Activated T-cell treated with anti-CD3 and anti-CD28 coated beads, Interleukin-2, amount 50 U/mL, for 72 hours (primary cell): ENCODE measurements at regions not wholly inside any gene's neighbourhood (a gene's known extent, or its start where the extent isn't known, plus 50 kb on each side); places are given as distances from the start of the nearest gene placed in this dataset.

ENCODE experiments used
- ATAC-seq, 2 donors: fragments of 150-1000 bp; cut with Tn5 transposase; replicated peaks in 1 of 2; 2 replicates each; pipeline ENCODE4 v1.10.0; 2021; ENCODE audit warnings: moderate library complexity in 2 of 2, mild to moderate bottlenecking in 1 of 2
- DNase-seq, 2 donors: peaks; one replicate each; pipeline ENCODE4 v3.0.0; 2021 to 2022; ENCODE audit warnings: mixed read lengths in 1 of 2
- H3K27ac Mint-ChIP-seq: one replicate; pipeline ENCODE4 v1.8.0; 2022; ENCODE audit warnings: mild to moderate bottlenecking, moderate library complexity, mixed read lengths
- H3K27me3 Mint-ChIP-seq: one replicate; pipeline ENCODE4 v1.8.0; 2022; ENCODE audit warnings: low read depth, mixed read lengths
- H3K36me3 Mint-ChIP-seq, 2 donors: one replicate each; pipeline ENCODE4 v1.8.0; 2022; ENCODE audit warnings: mixed read lengths in 2 of 2, mild to moderate bottlenecking in 1 of 2; ENCODE audit not compliant: insufficient read depth in 2 of 2
- H3K4me1 Mint-ChIP-seq: one replicate; pipeline ENCODE4 v1.8.0; 2022; ENCODE audit warnings: low read depth, mixed read lengths
- H3K4me3 Mint-ChIP-seq, 2 donors: one replicate each; pipeline ENCODE4 v1.8.0; 2022; ENCODE audit warnings: mild to moderate bottlenecking in 2 of 2, mixed read lengths in 2 of 2, moderate library complexity in 2 of 2
- H3K9me3 Mint-ChIP-seq, 2 donors: one replicate each; pipeline ENCODE4 v1.8.0; 2022; ENCODE audit warnings: mixed read lengths in 2 of 2

GRCh38 chr1:82299656-82300055 lies 498.9 kb downstream of the ADGRL2 start:
- no peaks in the 10 kb centered on the region for H3K36me3 Mint-ChIP-seq
- no peak for ATAC-seq
- no peaks in the 10 kb centered on the region for H3K4me1 Mint-ChIP-seq
- no peaks in the 10 kb centered on the region for H3K27me3 Mint-ChIP-seq
- peaks cover 3 to 13% of the 10 kb centered on the region in 2 donors for H3K9me3 Mint-ChIP-seq
- no peak overlapping the region for H3K27ac Mint-ChIP-seq
- no peak overlapping the region for H3K4me3 Mint-ChIP-seq
- DNase-seq = no peak

- Mint-ChIP-seq H3K36me3 (no peaks in the 10 kb centered on the region), H3K9me3 (peaks cover 3 to 15% of the 10 kb centered on the region in 2 donors), H3K4me3 (no peak overlapping the region), H3K4me1 (no peaks in the 10 kb centered on the region), H3K27ac (no peak overlapping the region), H3K27me3 (no peaks in the 10 kb centered on the region)
- ATAC-seq = no peak
- no peak for DNase-seq
Observed at GRCh38 chr1:82299056-82299455, 498.3 kb downstream of the ADGRL2 start.

GRCh38 chr1:82297139-82297896 lies 496.6 kb downstream of the ADGRL2 start:
- Mint-ChIP-seq H3K27ac (no peak overlapping the region), H3K4me3 (no peak overlapping the region), H3K9me3 (peaks cover 0 to 12% of the 10 kb centered on the region in 2 donors), H3K36me3 (no peaks in the 10 kb centered on the region), H3K27me3 (no peaks in the 10 kb centered on the region), H3K4me1 (no peaks in the 10 kb centered on the region)
- ATAC-seq = no peak
- DNase-seq = no peak

- DNase-seq = no peak
- peaks cover 6% of the 10 kb centered on the region for H3K27me3 Mint-ChIP-seq
- peaks cover 0 to 2% of the 10 kb centered on the region in 2 donors for H3K9me3 Mint-ChIP-seq
- H3K4me3 Mint-ChIP-seq = no peak overlapping the region
- H3K27ac Mint-ChIP-seq = no peak overlapping the region
- no peaks in the 10 kb centered on the region for H3K4me1 Mint-ChIP-seq
- ATAC-seq = no peak
- no peaks in the 10 kb centered on the region for H3K36me3 Mint-ChIP-seq
Observed at GRCh38 chr1:82287556-82287955, 486.8 kb downstream of the ADGRL2 start.

- DNase-seq (no peak), ATAC-seq (no peak)
- peaks cover 0 to 7% of the 10 kb centered on the region in 2 donors for H3K9me3 Mint-ChIP-seq
- no peak overlapping the region for H3K4me3 Mint-ChIP-seq
- H3K27me3 Mint-ChIP-seq = peaks cover 6% of the 10 kb centered on the region
- no peaks in the 10 kb centered on the region for H3K36me3 Mint-ChIP-seq
- H3K27ac Mint-ChIP-seq = no peak overlapping the region
- H3K4me1 Mint-ChIP-seq = no peaks in the 10 kb centered on the region
Observed at GRCh38 chr1:82284213-82284612, 483.5 kb downstream of the ADGRL2 start.

GRCh38 chr1:82279241-82279640 lies 478.5 kb downstream of the ADGRL2 start:
- H3K4me3 Mint-ChIP-seq = no peak overlapping the region
- H3K36me3 Mint-ChIP-seq = no peaks in the 10 kb centered on the region
- DNase-seq = no peak
- H3K27me3 Mint-ChIP-seq = peaks cover 6% of the 10 kb centered on the region
- H3K4me1 Mint-ChIP-seq = no peaks in the 10 kb centered on the region
- no peak overlapping the region for H3K27ac Mint-ChIP-seq
- peaks cover 0 to 7% of the 10 kb centered on the region in 2 donors for H3K9me3 Mint-ChIP-seq
- peak in 1 of 2 donors; percentile 32 for ATAC-seq

- no peaks in the 10 kb centered on the region for H3K36me3 Mint-ChIP-seq
- no peaks in the 10 kb centered on the region for H3K9me3 Mint-ChIP-seq
- H3K27ac Mint-ChIP-seq = no peak overlapping the region
Observed at GRCh38 chr1:82273816-82274215, 473.1 kb downstream of the ADGRL2 start.

GRCh38 chr1:82269431-82269830 lies 468.7 kb downstream of the ADGRL2 start:
- Mint-ChIP-seq H3K9me3 (peaks cover 0 to 2% of the 10 kb centered on the region in 2 donors), H3K36me3 (no peaks in the 10 kb centered on the region), H3K4me3 (no peak overlapping the region), H3K27ac (no peak overlapping the region), H3K4me1 (no peaks in the 10 kb centered on the region), H3K27me3 (no peaks in the 10 kb centered on the region)
- ATAC-seq = no peak
- no peak for DNase-seq

More at GRCh38 chr1:82273816-82274215, 473.1 kb downstream of the ADGRL2 start:
- Mint-ChIP-seq H3K4me1 (no peaks in the 10 kb centered on the region), H3K27me3 (no peaks in the 10 kb centered on the region), H3K4me3 (no peak overlapping the region)
- ATAC-seq = no peak
- DNase-seq = no peak

GRCh38 chr1:82268826-82269225 lies 468.1 kb downstream of the ADGRL2 start:
- Mint-ChIP-seq H3K36me3 (no peaks in the 10 kb centered on the region), H3K9me3 (peaks cover 0 to 2% of the 10 kb centered on the region in 2 donors), H3K4me1 (no peaks in the 10 kb centered on the region), H3K27me3 (no peaks in the 10 kb centered on the region), H3K4me3 (no peak overlapping the region), H3K27ac (no peak overlapping the region)
- no peak for DNase-seq
- no peak for ATAC-seq

- H3K27ac Mint-ChIP-seq = no peak overlapping the region
- H3K4me1 Mint-ChIP-seq = no peaks in the 10 kb centered on the region
- H3K27me3 Mint-ChIP-seq = no peaks in the 10 kb centered on the region
- H3K36me3 Mint-ChIP-seq = no peaks in the 10 kb centered on the region
- ATAC-seq (no peak), DNase-seq (no peak)
- no peak overlapping the region for H3K4me3 Mint-ChIP-seq
- peaks cover 0 to 2% of the 10 kb centered on the region in 2 donors for H3K9me3 Mint-ChIP-seq
Observed at GRCh38 chr1:82266351-82266750, 465.6 kb downstream of the ADGRL2 start.

GRCh38 chr1:82265436-82265835 lies 464.7 kb downstream of the ADGRL2 start:
- Mint-ChIP-seq H3K36me3 (no peaks in the 10 kb centered on the region), H3K9me3 (peaks cover 0 to 2% of the 10 kb centered on the region in 2 donors), H3K27me3 (no peaks in the 10 kb centered on the region), H3K4me1 (no peaks in the 10 kb centered on the region), H3K4me3 (no peak overlapping the region), H3K27ac (no peak overlapping the region)
- no peak for ATAC-seq
- no peak for DNase-seq

GRCh38 chr1:82264802-82265201 lies 464.1 kb downstream of the ADGRL2 start:
- no peak for DNase-seq
- Mint-ChIP-seq H3K9me3 (peaks cover 0 to 2% of the 10 kb centered on the region in 2 donors), H3K36me3 (no peaks in the 10 kb centered on the region), H3K4me3 (no peak overlapping the region), H3K27me3 (no peaks in the 10 kb centered on the region), H3K27ac (no peak overlapping the region), H3K4me1 (no peaks in the 10 kb centered on the region)
- ATAC-seq = no peak

- DNase-seq = no peak
- Mint-ChIP-seq H3K27me3 (no peaks in the 10 kb centered on the region), H3K4me1 (no peaks in the 10 kb centered on the region), H3K27ac (no peak overlapping the region), H3K4me3 (no peak overlapping the region), H3K9me3 (peaks cover 0 to 2% of the 10 kb centered on the region in 2 donors), H3K36me3 (no peaks in the 10 kb centered on the region)
- no peak for ATAC-seq
Observed at GRCh38 chr1:82263396-82263795, 462.7 kb downstream of the ADGRL2 start.

- H3K27ac Mint-ChIP-seq = no peak overlapping the region
Observed at GRCh38 chr1:82260666-82261065, 459.9 kb downstream of the ADGRL2 start.

More at GRCh38 chr1:82260666-82261065, 459.9 kb downstream of the ADGRL2 start:
- Mint-ChIP-seq H3K36me3 (no peaks in the 10 kb centered on the region), H3K9me3 (no peaks in the 10 kb centered on the region), H3K27me3 (no peaks in the 10 kb centered on the region), H3K4me3 (no peak overlapping the region), H3K4me1 (no peaks in the 10 kb centered on the region)
- no peak for DNase-seq
- ATAC-seq = no peak
